WTC11 (cell line): ENCODE measurements at regions not wholly inside any gene's neighbourhood (a gene's known extent, or its start where the extent isn't known, plus 50 kb on each side); places are given as distances from the start of the nearest gene placed in this dataset.

ENCODE experiments used
- ATAC-seq: fragments of 200-7000 bp; cut with Tn5 transposase; 2 replicates; pipeline ENCODE4 v1.10.0; 2021; ENCODE audit warnings: mild to moderate bottlenecking, moderate library complexity
- CTCF ChIA-PET: fragments of 300-600 bp; sonication (Branson Sonifier 250); formaldehyde crosslinking; loops from one replicate; lab custom pipeline; 2021; ENCODE audit warnings: antibody characterized with exemption; lab: Charles Lee
- POLR2A ChIA-PET: fragments of 350-600 bp; sonication (Branson Sonifier 250); formaldehyde crosslinking; loops from one replicate; lab custom pipeline; 2021; ENCODE audit warnings: antibody characterized with exemption; lab: Charles Lee
- DNase-seq: peaks from one replicate; pipeline ENCODE4 v3.0.0; 2021; ENCODE audit warnings: low spot score
- H3K27ac Mint-ChIP-seq: 2 replicates; pipeline ENCODE4 v1.8.0; 2021; ENCODE audit warnings: mixed read lengths
- H3K27me3 Mint-ChIP-seq: 2 replicates; pipeline ENCODE4 v1.8.0; 2021; ENCODE audit warnings: low read depth, mild to moderate bottlenecking, moderate library complexity, mixed read lengths
- H3K36me3 Mint-ChIP-seq: 2 replicates; pipeline ENCODE4 v1.8.0; 2021; ENCODE audit warnings: mixed read lengths
- H3K4me1 Mint-ChIP-seq: 2 replicates; pipeline ENCODE4 v1.8.0; 2022; ENCODE audit warnings: mixed read lengths
- H3K4me3 Mint-ChIP-seq: 2 replicates; pipeline ENCODE4 v1.8.0; 2021; ENCODE audit warnings: mild to moderate bottlenecking, moderate library complexity, mixed read lengths
- H3K9me3 Mint-ChIP-seq: 2 replicates; pipeline ENCODE4 v1.8.0; 2021; ENCODE audit warnings: mixed read lengths
- CREB1 ChIP-seq: sonication (generic); formaldehyde crosslinking; IDR thresholded peaks from 2 replicates; pipeline ENCODE4 v1.8.0; 2023; ENCODE audit warnings: mild to moderate bottlenecking, missing genetic modification reagents
- ELF4 ChIP-seq: sonication (generic); formaldehyde crosslinking; IDR thresholded peaks from 2 replicates; pipeline ENCODE4 v1.8.1; 2022; ENCODE audit warnings: low read depth, mild to moderate bottlenecking, moderate library complexity, missing genetic modification reagents
- ESRRA ChIP-seq: sonication (generic); formaldehyde crosslinking; IDR thresholded peaks from 2 replicates; pipeline ENCODE4 v1.8.1; 2022; ENCODE audit warnings: mild to moderate bottlenecking, missing genetic modification reagents, borderline replicate concordance
- ETV6 ChIP-seq: sonication (generic); formaldehyde crosslinking; IDR thresholded peaks from 2 replicates; pipeline ENCODE4 v1.8.1; 2022; ENCODE audit warnings: mild to moderate bottlenecking, missing genetic modification reagents
- FOXK1 ChIP-seq: sonication (generic); formaldehyde crosslinking; IDR thresholded peaks from 2 replicates; pipeline ENCODE4 v1.8.0; 2022; ENCODE audit warnings: mild to moderate bottlenecking, moderate library complexity, missing genetic modification reagents
- GTF2I ChIP-seq: fragments of 250-450 bp; sonication (Bioruptor Pico); conservative IDR thresholded peaks from 2 replicates; pipeline ENCODE4 v1.4.0; 2021; ENCODE audit warnings: mild to moderate bottlenecking
- JAZF1 ChIP-seq: fragments of 250-450 bp; sonication (Bioruptor Pico); IDR thresholded peaks from 2 replicates; pipeline ENCODE4 v1.9.0; 2021; ENCODE audit warnings: moderate library complexity, mild to moderate bottlenecking, inconsistent platforms
- NFE2L1 ChIP-seq: sonication (generic); formaldehyde crosslinking; IDR thresholded peaks from 2 replicates; pipeline ENCODE4 v1.8.1; 2023; ENCODE audit warnings: missing genetic modification reagents
- NR3C1 ChIP-seq: sonication (generic); formaldehyde crosslinking; conservative IDR thresholded peaks from 2 replicates; pipeline ENCODE4 v1.8.1; 2023; ENCODE audit warnings: low read depth, mild to moderate bottlenecking, missing genetic modification reagents
- ZBTB21 ChIP-seq: sonication (generic); formaldehyde crosslinking; IDR thresholded peaks from 2 replicates; pipeline ENCODE4 v1.8.1; 2023; ENCODE audit warnings: mild to moderate bottlenecking, missing genetic modification reagents, borderline replicate concordance
- ZNF121 ChIP-seq: sonication (generic); formaldehyde crosslinking; IDR thresholded peaks from 2 replicates; pipeline ENCODE4 v1.8.0; 2023; ENCODE audit warnings: missing genetic modification reagents
- ZNF232 ChIP-seq: sonication (generic); formaldehyde crosslinking; IDR thresholded peaks from 2 replicates; pipeline ENCODE4 v1.8.0; 2022; ENCODE audit warnings: mild to moderate bottlenecking, missing genetic modification reagents
- TF ChIP-seq, protein P1 (sequence below): fragments of 200-600 bp; IDR thresholded peaks from 2 replicates; pipeline ENCODE4 v1.8.0; 2022; ENCODE audit warnings: antibody characterized with exemption
- TF ChIP-seq, protein P2 (sequence below): sonication (generic); formaldehyde crosslinking; IDR thresholded peaks from 2 replicates; pipeline ENCODE4 v1.8.0; 2023; ENCODE audit warnings: missing genetic modification reagents, mild to moderate bottlenecking, borderline replicate concordance
- TF ChIP-seq, protein P3 (sequence below): sonication (generic); formaldehyde crosslinking; IDR thresholded peaks from 2 replicates; pipeline ENCODE4 v1.8.1; 2023; ENCODE audit warnings: mild to moderate bottlenecking, missing genetic modification reagents, moderate library complexity
- TF ChIP-seq, protein P4 (sequence below): sonication (generic); formaldehyde crosslinking; IDR thresholded peaks from 2 replicates; pipeline ENCODE4 v1.8.0; 2022; ENCODE audit warnings: mild to moderate bottlenecking, missing genetic modification reagents
- TF ChIP-seq, protein P5 (sequence below): sonication (generic); formaldehyde crosslinking; IDR thresholded peaks from 2 replicates; pipeline ENCODE4 v1.8.1; 2023; ENCODE audit warnings: mild to moderate bottlenecking, missing genetic modification reagents
- TF ChIP-seq, protein P6 (sequence below): fragments of 250-450 bp; sonication (Bioruptor Pico); IDR thresholded peaks from 2 replicates; pipeline ENCODE4 v1.9.0; 2021; ENCODE audit warnings: moderate library complexity, mild to moderate bottlenecking, inconsistent platforms, borderline replicate concordance

DNA sequence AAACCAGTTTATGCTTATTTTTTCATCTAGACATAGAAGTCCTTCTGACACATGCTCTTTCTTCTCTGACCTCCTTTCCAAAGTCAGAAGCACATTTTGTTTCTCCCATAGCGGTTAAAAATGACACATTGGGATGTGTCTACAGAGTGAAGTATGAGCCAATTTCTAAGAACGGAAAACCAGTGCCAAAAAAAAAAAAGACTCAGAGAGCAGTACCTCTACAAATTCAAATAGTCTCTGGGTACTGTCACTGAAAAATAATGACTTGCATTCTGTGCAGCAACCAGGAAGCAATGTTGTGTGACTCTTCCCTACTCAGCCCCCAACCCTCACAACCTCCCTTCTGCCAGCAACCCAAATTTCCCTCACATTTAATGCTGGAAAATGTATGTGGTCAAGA is 145.5 kb upstream of the PMFBP1 start:
- Mint-ChIP-seq H3K4me1 (peaks cover 6% of the 10 kb centered on the region), H3K36me3 (peaks cover 38% of the 10 kb centered on the region), H3K4me3 (no peak overlapping the region), H3K27me3 (no peaks in the 10 kb centered on the region), H3K9me3 (peaks cover 38% of the 10 kb centered on the region), H3K27ac (no peak overlapping the region)
- DNase-seq (no peak), ATAC-seq (no peak)
- ChIA-PET CTCF (no interaction called here), POLR2A (no interaction called here)
- TF ChIP-seq, protein P1, sequence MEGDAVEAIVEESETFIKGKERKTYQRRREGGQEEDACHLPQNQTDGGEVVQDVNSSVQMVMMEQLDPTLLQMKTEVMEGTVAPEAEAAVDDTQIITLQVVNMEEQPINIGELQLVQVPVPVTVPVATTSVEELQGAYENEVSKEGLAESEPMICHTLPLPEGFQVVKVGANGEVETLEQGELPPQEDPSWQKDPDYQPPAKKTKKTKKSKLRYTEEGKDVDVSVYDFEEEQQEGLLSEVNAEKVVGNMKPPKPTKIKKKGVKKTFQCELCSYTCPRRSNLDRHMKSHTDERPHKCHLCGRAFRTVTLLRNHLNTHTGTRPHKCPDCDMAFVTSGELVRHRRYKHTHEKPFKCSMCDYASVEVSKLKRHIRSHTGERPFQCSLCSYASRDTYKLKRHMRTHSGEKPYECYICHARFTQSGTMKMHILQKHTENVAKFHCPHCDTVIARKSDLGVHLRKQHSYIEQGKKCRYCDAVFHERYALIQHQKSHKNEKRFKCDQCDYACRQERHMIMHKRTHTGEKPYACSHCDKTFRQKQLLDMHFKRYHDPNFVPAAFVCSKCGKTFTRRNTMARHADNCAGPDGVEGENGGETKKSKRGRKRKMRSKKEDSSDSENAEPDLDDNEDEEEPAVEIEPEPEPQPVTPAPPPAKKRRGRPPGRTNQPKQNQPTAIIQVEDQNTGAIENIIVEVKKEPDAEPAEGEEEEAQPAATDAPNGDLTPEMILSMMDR, result no peak
- no peak for TF ChIP-seq FOXK1
- no peak for TF ChIP-seq NR3C1 (CRISPR knock-in tag)
- no peak for TF ChIP-seq GTF2I
- no peak for TF ChIP-seq CREB1 (CRISPR knock-in tag)
- TF ChIP-seq ESRRA (CRISPR knock-in tag), result no peak
- TF ChIP-seq ZNF232 (CRISPR knock-in tag), result no peak
- TF ChIP-seq, protein P2, sequence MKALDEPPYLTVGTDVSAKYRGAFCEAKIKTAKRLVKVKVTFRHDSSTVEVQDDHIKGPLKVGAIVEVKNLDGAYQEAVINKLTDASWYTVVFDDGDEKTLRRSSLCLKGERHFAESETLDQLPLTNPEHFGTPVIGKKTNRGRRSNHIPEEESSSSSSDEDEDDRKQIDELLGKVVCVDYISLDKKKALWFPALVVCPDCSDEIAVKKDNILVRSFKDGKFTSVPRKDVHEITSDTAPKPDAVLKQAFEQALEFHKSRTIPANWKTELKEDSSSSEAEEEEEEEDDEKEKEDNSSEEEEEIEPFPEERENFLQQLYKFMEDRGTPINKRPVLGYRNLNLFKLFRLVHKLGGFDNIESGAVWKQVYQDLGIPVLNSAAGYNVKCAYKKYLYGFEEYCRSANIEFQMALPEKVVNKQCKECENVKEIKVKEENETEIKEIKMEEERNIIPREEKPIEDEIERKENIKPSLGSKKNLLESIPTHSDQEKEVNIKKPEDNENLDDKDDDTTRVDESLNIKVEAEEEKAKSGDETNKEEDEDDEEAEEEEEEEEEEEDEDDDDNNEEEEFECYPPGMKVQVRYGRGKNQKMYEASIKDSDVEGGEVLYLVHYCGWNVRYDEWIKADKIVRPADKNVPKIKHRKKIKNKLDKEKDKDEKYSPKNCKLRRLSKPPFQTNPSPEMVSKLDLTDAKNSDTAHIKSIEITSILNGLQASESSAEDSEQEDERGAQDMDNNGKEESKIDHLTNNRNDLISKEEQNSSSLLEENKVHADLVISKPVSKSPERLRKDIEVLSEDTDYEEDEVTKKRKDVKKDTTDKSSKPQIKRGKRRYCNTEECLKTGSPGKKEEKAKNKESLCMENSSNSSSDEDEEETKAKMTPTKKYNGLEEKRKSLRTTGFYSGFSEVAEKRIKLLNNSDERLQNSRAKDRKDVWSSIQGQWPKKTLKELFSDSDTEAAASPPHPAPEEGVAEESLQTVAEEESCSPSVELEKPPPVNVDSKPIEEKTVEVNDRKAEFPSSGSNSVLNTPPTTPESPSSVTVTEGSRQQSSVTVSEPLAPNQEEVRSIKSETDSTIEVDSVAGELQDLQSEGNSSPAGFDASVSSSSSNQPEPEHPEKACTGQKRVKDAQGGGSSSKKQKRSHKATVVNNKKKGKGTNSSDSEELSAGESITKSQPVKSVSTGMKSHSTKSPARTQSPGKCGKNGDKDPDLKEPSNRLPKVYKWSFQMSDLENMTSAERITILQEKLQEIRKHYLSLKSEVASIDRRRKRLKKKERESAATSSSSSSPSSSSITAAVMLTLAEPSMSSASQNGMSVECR (CRISPR knock-in tag), result no peak

DNA sequence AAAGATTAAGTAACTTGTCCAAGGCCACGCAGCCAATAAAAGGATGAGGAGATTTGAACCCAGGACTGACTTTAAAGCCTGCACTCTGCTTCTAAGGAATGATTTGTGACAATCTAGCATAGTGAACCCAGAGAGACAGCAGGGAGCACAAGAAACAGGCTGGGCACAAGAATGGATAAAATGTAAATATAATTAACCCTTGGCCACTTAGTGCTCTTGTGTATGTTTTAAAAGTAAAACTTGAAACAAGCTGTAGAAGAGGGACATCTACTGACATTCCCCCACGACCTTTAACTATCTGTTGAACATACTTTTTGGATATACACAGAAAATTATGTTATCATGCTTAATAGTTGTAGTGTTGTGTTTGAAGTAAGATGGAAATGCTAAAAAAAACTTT is 141.9 kb upstream of the PMFBP1 start:
- ATAC-seq (no peak), DNase-seq (no peak)
- Mint-ChIP-seq H3K27me3 (no peaks in the 10 kb centered on the region), H3K36me3 (peaks cover 4% of the 10 kb centered on the region), H3K4me3 (no peak overlapping the region), H3K9me3 (peaks cover 28% of the 10 kb centered on the region), H3K4me1 (peaks cover 6% of the 10 kb centered on the region), H3K27ac (no peak overlapping the region)
- TF ChIP-seq ZNF121 (CRISPR knock-in tag) (no peak), NFE2L1 (no peak), ELF4 (CRISPR knock-in tag) (no peak), JAZF1 (CRISPR knock-in tag) (no peak), ETV6 (CRISPR knock-in tag) (no peak), ZBTB21 (CRISPR knock-in tag) (no peak)
- TF ChIP-seq, protein P3, sequence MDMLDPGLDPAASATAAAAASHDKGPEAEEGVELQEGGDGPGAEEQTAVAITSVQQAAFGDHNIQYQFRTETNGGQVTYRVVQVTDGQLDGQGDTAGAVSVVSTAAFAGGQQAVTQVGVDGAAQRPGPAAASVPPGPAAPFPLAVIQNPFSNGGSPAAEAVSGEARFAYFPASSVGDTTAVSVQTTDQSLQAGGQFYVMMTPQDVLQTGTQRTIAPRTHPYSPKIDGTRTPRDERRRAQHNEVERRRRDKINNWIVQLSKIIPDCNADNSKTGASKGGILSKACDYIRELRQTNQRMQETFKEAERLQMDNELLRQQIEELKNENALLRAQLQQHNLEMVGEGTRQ, result no peak
- TF ChIP-seq, protein P4, sequence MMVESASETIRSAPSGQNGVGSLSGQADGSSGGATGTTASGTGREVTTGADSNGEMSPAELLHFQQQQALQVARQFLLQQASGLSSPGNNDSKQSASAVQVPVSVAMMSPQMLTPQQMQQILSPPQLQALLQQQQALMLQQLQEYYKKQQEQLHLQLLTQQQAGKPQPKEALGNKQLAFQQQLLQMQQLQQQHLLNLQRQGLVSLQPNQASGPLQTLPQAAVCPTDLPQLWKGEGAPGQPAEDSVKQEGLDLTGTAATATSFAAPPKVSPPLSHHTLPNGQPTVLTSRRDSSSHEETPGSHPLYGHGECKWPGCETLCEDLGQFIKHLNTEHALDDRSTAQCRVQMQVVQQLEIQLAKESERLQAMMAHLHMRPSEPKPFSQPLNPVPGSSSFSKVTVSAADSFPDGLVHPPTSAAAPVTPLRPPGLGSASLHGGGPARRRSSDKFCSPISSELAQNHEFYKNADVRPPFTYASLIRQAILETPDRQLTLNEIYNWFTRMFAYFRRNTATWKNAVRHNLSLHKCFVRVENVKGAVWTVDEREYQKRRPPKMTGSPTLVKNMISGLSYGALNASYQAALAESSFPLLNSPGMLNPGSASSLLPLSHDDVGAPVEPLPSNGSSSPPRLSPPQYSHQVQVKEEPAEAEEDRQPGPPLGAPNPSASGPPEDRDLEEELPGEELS (CRISPR knock-in tag), result no peak
- TF ChIP-seq, protein P5, sequence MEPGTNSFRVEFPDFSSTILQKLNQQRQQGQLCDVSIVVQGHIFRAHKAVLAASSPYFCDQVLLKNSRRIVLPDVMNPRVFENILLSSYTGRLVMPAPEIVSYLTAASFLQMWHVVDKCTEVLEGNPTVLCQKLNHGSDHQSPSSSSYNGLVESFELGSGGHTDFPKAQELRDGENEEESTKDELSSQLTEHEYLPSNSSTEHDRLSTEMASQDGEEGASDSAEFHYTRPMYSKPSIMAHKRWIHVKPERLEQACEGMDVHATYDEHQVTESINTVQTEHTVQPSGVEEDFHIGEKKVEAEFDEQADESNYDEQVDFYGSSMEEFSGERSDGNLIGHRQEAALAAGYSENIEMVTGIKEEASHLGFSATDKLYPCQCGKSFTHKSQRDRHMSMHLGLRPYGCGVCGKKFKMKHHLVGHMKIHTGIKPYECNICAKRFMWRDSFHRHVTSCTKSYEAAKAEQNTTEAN (CRISPR knock-in tag), result no peak
- TF ChIP-seq, protein P6, sequence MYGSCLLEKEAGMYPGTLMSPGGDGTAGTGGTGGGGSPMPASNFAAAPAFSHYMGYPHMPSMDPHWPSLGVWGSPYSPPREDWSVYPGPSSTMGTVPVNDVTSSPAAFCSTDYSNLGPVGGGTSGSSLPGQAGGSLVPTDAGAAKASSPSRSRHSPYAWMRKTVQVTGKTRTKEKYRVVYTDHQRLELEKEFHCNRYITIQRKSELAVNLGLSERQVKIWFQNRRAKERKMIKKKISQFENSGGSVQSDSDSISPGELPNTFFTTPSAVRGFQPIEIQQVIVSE (CRISPR knock-in tag), result no peak
- CTCF ChIA-PET, result no interaction called here
- POLR2A ChIA-PET, result no interaction called here
